ENCODE measurements at regions not wholly inside any gene's neighbourhood (a gene's known extent, or its start where the extent isn't known, plus 50 kb on each side); places are given as distances from the start of the nearest gene placed in this dataset.

DNA sequence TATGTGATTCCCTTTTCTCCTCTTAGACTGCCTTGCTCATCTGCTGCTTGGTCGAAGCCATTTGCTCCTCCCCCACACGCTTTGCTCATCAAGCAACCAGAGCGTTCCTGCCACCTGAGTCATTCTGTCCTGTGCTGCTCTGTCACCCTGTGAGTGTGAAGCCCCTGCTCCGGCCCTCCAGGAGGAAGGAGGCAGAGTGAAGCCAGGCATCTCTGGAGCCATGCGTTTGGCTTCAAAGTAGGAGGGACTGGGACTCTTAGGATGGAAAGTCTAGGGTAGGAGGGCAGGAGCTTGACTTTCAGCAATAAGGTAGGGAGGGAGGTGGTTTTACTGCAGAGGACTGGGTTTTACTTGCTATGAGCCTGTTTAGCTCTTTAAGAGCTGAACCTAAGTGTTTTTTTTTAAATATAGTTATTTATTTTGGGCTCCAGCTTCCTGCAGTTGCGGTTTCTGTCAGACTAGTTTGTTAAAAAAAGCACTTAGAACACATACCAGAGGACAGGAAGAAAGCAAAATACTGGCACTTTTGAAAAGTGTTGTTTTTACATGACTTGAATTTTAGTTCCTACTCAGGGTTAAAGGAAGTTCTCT lies 63.6 kb downstream of the SPINK2 start:
- peak; percentile 93 for DNase-seq

DNA sequence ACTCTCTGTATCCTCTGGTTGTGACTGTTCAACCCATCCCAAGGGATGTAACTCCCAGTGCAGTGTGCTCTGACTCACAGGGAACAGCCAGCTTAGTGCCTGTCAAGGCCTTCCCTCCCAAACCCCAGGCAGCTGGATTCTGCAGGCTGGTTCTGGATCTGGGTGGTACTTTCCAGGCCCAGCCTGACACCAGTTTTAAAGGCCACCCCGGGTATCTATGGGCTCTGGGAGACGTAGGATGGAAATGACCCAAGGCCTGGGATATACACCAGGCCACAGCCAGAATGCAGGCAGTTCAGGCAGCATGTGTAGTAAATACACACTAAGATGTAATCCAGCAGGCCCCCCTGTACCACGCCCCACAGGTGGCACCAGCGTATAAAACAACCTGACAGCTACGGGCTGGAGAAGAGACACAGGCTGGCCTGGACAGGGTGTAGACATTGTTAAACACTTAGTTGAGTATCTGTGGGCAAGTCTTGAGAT lies 64.2 kb downstream of the SPINK2 start:
- peak; percentile 71 for DNase-seq

DNA sequence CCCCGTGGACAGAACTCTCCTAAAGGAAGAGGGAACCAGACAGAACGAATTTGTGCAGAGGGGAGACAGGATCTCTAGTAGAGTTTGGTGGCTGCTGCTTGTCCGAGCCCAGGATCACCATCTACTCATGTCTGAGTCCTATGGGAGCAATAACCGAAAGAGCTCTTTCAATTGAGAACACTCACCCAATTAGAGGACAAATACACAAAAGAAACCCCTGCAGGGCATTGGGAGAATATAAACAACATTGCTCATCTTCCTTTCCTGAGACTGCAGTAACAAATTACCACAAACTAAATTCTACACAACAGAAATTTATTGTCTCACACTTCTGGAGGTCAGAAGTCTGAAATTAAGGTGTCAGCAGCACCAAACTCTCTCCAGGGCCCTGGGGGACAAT lies 65.6 kb downstream of the SPINK2 start:
- no peak for DNase-seq

DNA sequence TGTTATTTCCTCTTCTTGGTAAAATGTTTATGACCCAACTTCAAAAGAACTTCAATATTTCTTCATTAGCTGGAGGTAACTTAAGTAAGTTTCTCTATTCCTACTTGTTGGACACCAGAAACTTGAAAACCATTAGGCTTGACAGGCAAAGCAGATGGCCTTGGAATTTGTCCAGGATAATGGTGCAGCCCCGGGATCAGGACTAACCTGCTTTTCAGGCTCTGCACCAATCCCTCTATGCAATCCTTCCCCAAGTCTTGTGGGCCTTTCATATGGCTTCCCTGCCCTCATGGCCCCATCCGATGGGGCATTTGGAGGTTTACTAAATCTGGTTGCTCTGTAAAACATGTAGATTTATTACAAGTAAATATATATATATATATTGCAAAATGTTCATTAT lies 68.5 kb downstream of the SPINK2 start:
- no peak for DNase-seq

DNA sequence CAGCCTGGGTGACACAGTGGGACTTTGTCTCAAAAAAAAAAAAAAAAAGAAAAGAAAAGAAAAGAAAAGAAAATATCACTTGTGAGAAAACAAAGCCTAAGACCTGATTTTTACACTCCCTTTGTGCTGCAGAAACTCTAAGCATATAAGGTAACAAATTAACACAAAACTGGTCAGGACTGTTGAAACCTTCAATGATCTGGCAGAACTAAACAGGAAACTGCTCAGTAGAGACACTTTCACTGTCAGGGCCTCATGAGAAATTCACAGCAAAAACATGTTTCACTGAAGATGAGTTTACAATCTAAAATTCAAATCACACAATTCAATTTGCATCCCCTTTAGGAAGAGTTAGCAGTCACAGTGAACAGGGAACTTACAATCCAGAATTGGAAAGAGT lies 69.1 kb upstream of the HOPX start:
- no peak for DNase-seq

DNA sequence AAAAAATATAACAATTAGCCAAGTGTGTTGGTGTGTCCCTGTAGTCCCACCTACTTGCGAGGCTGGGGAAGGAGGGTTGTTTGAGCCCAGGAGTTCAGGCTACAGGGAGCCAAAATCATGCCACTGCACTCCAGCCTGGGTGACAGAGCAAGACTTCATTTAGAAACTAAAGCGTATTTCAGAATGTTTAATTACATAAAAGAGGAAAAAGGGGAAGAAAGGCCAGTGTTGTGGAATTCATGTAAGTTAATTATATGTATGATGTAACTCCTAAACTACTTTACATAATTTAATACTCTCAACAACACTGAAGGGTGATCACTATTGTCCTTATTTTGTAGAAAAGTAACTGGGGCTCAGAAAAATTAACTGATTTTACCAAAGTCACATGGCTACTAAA lies 67.2 kb upstream of the HOPX start:
- DNase-seq: no peak

DNA sequence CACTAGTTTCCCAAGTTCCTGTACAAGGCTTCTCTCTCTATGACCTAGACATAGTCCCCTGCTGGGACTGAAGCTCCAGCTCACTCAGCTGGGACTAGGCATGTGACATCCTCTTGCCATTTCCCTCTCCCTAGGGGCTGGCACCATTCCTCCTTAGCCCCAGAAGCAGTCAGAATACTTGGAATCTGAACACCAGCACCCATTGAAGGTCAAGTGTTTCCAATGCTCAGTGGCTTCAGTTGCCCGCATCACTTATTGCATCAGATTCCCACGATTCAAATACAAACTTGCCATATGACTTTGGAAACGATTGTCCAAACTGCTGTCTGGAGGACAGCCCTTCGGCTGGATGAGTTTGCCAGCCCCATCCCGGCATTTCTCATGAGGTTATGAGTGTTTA lies 65.5 kb upstream of the HOPX start:
- DNase-seq: no peak

DNA sequence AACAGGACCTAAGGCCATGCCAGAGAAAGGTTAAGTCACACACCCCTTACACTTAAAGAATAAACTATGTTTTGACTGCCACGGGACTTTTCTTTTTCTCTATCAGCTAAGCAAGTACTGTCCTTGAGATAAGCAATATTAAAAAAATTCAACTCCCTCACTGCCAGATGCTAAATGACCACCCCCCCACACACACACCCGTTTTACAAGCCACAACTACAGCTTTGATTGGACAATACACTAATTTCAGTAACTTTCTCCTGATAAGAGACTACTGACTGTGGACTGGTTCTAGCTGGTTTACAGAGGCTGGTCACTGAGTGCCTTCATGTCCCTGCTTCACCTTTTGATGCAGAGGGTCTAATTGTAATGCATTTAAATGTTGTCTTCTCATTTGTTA lies 63.9 kb upstream of the HOPX start:
- no peak for DNase-seq

DNA sequence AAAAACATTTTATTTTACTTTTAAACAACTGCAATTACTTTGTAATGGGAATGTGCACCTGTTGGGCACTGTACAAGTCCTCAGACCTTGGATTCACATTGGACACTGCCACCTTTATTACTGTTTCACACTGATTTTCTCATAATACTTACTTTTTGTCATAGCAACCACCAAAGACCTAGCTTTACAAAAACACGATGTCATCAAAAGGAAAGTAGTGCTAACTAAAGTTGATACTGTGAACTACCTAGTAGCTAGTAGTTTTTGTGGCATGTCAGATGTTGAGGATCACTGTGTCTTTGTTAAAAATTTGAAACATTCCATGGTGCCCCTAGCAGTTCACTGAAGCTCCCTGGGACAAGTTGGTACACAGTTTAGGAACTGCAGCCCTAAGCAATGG lies 62.9 kb upstream of the HOPX start:
- DNase-seq: no peak

DNA sequence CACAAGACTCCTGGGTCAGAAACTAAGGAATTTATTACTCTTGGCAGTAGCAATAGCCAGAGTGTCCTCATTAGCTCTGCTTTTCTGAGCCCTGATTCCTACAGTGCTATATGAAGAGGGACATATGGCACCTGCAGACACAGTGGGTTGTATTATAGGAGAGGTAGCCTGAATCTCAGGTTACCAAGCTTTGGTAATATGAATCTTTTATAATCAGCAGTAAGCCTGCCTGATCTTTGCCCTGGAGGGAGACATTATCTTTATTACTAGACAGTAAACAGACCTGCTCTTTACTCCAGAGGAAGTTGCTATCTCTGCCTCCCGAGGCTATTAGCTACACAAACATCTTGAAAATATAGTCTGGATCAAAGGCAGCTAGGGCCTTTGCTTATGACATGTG lies 62.5 kb upstream of the HOPX start:
- DNase-seq: no peak

DNA sequence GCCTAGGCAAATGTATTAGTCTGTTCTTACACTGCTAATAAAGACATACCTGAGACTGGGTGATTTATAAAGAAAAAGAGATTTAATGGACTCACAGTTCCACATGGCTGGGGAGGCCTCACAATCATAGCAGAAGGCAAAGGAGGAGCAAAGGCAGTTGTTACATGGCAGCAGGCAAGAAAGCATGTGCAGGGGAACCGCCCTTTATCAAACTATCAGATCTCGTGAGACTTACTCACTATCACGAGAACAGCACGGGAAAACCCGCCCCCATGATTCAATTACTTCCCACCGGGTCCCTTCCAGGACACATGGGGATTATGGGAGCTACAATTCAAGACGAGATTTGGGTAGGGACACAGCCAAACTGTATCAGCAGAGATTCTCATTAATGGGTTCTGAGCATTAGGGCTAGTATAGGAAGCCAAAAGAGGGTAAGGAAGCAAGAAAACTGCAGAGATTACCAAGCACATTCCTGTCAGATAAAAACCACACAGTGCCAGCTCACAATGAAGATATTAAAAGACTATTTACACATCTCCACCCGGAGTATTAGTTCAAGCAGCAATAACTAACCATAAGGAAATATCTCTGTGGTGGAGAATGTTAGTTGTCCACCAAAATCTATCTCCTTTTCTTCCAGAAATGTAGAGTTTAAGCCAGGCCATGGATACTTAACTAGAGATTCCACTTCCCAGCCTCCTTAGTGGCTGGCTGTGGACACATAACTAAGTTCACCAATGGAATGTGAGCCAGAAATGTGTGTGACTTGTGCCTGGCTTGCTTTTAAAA lies 61.2 kb upstream of the HOPX start:
- peak; percentile 42 for DNase-seq

DNA sequence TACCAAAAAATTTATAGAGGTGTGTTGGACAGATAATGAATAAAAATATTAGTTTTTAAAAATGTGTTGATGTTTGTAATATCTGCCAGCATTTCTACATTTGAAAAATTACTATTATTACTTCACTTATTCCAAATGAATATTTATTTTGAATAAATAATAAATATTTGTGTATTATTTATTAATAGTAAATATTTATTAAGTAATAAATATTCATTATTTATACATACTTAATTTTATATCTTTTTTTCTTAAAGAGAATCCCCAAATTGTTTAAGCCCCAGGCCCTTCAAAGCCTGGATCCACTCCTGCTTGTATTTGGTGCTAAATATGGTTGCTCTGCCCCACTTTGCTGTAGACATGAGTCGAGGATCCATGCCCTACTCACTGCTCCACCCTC lies 60.5 kb upstream of the HOPX start:
- DNase-seq: no peak

DNA sequence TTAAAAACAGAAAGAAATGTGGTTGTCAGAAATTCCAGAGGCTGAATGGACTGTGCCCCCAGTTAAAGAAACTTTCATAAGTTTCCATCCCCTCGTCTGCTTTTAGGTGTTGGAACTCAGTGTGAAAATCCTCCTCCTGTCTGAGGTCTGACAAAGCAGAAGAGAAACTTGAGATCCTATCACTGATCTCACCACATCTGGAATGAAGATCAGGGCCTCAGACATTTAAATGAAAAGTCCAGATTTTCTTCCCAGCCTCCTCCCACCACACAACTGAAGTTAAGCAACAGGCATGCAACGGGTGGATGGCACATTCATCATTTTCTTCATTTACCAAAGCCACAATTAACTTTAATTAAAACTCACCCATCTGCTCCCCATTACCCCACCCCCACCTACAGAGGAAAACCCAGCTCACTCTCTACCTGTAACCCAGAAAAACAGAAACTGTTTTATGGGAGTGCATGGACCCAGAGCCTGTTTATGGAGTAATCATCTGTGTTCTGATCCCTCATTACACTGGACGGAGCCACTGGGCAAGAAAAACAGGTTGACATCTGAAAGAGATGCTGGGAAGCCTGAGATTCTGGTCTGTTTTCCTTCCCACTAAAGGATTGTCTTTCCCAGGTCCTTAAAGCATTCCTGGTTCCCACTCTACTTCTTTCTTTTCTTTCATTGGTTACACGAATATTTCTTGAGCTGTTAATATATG lies 58.1 kb upstream of the HOPX start:
- peak; percentile 21 for DNase-seq

DNA sequence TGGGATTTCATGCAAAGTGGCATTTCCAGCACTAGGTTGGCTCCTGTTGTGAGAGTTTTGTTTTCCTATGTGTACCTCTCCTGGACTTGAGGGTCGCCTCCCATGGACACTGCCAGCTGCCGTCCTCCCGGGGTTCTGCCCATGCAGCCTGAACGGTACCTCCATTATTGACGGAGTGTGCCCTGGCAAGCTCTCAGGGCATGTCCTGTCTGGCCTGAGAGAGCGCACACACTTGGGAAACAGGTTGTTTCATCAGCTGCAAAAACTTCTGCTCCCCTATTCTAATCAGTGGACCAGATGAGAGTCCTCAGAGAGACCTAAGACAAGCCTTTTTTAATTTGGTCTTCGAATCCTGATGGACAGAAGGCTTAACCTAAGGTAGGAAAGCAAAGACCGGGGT lies 56.6 kb upstream of the HOPX start:
- no peak for DNase-seq

DNA sequence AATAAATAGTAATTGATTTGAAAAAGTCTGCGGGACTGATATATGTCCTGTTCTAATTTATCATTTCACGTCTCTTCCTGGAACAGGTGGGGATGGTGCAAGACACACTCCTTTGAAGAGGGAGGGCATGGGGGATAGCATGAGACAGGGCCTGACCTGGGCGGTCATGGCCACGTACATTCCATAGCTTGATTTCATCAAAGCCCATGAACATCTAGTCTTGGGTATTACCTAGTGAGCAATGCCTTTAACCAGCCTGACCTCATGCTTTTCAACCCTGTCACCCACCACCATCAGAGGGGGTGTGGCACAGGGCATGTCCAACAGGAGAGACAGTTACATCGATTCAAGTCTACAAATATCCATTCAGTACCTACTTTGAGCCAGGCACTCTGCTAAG lies 52.3 kb upstream of the HOPX start:
- no peak for DNase-seq

DNA sequence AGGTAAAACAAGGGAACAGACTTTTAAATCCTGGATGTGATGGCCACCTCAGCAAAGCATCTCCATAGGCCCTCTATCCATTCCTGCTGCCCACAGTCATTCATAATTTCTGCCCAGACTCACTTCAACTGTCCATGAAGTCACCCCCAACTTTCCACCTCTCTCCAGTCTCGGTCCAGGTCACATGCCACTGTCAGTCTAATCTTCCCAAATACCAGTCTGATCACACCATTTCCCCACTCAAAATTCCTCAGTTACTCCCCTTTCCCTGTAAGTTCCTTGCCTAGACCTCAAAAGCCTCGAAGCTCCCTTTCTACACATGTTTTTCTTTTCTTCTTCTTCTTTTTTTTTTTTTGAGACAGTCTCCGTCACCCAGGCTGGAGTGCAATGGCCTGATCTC lies 51.2 kb upstream of the HOPX start:
- no peak for DNase-seq

DNA sequence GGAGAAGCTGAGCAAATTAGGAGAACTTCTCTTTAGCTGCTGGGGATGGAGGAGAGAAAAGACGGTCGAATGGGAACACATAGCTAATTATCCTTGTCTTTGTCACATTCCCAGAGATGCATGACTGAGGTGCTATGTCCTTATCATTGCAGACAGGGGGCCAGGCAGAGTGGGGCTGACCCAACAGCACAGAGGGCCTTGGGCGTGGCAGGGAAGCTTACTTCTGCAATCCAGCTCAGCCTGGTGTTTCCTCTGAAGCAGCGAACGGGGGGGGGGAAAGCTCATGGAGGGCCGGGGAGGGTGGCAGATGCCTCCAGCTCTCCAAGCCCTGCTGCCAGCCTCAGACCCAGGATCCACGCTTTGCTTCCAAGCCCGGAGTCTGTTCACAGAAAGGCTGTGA lies 50.8 kb upstream of the HOPX start:
- no peak for DNase-seq
